HG03354 (cell line): ENCODE measurements at regions not wholly inside any gene's neighbourhood (a gene's known extent, or its start where the extent isn't known, plus 50 kb on each side); places are given as distances from the start of the nearest gene placed in this dataset.

Experiments
- ATAC-seq: cut with Tn5 transposase; IDR thresholded peaks from one replicate; pipeline ENCODE4 v1.9.1; 2021; ENCODE audit warnings: mild to moderate bottlenecking; ENCODE audit not compliant: unreplicated experiment, poor library complexity, severe bottlenecking

DNA sequence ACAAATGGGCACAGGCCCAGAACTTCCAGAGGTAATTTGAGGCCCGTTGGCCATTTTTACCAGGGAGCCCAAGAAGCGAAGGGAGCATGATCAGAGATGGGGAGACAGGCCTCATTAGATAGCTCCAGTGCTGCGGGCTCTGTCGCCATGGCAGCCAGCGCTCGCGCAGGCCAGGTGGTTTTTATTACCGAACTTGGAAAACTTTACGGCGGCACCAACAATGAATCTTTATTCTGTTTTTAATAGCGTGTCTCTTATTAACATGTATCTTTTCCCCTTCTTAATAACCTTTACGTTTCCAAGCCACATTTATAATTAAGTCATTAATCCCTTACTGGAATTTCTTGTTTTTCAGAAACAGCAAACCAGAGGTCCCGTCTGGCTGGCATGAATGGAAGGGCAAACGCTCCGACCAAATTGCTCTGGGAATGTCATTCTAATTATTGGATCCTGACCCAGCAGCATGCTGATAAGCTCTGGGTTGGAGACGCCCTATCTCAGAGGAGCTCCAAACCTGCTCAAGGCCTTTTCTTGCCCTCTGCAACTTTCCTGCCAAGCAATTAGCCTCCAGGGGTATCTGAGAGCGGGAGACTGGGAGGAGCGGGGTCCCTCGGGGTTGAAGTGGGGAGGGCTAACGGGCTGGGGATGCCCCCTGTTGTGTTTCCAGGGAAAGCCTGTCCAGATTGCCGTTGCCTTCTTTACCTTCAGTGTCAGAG lies 256.4 kb downstream of the TLE3 start:
- no peak for ATAC-seq

DNA sequence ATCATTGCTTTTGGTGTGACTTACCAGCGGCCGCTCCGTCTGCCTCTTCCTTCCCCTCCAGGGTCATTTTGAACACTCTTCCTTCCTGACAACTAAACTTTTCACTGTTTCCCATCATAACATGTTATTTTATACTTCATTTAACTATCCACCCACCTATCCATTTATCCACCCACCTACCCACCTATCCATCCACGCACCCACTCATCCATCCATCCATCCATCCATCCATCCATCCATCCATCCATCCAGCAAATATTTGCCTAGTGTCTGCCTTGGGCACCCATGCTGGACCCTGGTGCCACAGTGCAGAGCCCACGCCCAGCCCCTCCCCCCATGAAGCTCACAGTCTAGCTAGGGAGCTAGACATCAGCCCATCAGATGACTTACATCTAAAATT lies 254.9 kb downstream of the TLE3 start:
- no peak for ATAC-seq

DNA sequence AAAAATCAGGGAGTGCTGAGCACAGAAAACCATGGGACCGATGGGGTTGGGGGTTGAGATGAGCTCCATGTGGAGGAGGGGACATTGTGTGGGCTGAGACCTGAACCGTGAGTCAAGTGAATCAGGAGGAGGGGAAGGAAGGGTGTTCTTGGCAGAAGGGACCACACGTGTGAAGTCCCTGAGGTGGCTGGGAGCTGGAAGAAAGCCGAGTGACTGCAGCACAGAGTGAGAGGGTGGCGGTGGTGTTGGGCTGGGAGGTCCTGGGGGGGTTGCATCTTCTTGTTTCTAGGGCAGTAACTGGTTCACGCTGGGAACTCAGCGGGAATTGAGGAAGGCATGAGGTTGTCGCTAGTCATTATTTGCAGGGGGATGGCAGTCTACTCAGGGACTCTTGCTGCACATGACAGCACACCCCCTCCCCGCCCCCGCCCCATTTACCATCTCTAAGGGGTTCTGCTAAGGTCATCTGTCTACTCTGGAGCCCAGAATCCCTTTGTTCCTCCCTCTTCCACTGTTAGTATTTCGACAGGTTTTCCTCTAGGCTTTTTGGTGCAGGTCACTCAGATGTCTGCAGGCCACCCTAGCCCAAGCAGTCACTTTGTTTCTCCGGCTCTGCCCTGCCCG lies 254.3 kb downstream of the TLE3 start:
- ATAC-seq = no peak

DNA sequence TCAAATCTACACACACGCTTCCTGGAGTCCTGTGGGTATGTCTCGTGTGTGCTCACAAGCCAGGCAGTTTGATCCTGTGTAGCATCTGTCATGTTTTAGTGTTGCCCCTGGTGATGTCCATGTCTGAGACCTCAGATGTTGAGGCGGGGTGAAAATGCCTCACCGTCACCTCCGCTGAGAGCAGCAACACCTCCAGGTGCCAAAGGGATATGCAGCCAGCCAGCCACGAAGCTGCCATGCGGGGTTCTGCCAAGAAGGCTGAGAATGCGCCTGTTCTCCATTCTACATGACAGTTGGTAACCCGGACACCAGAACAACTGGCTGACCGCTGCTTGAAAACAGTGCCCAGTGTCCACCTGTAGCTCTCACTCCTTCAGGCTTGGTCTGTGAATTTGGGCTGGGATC lies 253.8 kb downstream of the TLE3 start:
- ATAC-seq = no peak

- no peak for ATAC-seq
Measured at GRCh38 chr15:69845159-69845558, 252.6 kb downstream of the TLE3 start.

- no peak for ATAC-seq
Measured at GRCh38 chr15:69847625-69848024, 250.1 kb downstream of the TLE3 start.

- no peak for ATAC-seq
Measured at GRCh38 chr15:69848096-69848495, 249.6 kb downstream of the TLE3 start.

DNA sequence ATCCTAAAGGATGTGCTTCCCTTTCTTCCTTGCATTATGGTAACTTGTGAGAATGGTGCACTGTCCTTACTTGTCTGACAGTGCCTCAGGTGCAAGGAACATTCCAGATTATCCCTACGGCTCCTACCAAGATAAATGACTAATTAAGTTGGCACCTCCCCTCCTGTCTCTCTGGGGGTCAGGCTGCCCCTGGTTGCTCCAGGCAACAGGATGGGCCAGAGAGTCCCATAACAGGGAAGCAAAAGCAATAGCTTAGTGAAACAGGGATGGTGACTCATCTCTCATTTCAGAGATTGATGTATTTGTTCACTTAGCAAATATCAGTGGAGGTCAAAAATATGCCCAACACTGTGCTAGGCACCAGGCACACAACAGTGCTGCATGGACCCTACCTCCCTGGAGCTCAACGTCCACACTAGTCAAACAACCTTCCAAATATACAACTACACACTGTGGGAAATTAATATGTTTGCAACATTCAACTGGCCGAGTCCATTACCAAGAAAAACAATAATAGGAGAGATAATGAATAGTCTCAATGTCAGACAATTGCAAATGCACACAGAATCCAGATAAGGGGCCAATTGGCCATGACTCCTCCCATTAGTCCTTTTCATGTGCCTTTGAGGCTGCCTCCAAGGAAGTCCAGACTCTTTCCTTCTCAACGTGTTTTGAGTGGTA lies 249.0 kb downstream of the TLE3 start:
- no peak for ATAC-seq

DNA sequence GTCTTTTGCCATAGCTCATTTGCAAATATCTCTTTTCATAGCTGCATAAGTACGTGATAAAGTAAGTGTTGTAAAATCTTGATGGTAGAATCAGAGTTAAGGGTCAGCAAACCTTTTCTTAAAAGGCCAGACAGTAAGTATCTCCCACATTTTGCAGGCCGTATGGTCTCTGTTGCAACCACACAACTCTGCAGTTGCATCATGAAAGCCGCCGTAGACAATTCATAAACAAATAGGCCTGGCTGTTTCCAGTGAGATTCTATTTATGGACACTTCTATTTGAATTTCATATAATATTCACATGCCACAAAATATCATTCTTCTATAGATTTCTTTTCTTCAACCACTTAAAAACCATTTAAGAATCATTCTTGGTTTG lies 248.5 kb downstream of the TLE3 start:
- ATAC-seq = no peak

DNA sequence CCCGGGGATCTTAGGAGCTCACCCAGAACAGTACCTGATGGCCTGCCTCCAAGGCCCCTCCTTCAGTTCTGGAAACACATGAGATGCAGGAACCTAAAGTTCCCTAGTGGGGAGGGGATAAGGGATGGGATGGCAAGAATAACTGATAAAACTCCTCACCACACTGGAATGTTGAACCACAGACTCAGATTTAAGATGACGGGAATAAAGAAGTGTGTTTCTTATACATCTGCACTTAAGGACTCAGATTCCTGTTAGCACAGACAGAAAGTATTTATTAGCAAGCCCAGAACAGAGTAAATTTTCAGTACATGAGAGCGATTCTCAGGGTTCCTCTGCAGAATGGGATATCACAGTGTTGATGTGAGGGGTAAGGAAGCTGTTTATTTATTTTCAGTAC lies 245.2 kb downstream of the TLE3 start:
- ATAC-seq = no peak

GRCh38 chr15:69852916-69853315 lies 244.8 kb downstream of the TLE3 start:
- ATAC-seq = no peak

DNA sequence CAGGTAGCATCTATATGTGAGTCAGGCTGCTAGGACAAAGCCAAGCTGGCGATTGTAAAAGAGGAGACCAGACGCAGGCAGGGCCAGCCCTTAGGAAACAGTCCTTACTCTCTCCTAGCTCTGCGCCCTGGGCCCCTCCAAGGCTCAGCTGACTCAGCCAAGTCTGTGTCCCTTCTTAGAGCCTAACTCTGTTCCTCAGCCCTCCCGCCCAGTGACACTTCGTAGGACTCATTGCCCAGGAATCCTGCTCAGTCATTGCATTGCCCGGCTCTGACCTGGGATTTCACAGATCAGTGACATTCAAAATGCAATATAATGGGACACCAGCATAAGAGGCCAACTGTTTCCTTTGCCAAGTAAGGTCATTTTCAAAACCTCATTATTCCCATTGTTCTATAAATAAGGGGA lies 244.2 kb downstream of the TLE3 start:
- no peak for ATAC-seq

DNA sequence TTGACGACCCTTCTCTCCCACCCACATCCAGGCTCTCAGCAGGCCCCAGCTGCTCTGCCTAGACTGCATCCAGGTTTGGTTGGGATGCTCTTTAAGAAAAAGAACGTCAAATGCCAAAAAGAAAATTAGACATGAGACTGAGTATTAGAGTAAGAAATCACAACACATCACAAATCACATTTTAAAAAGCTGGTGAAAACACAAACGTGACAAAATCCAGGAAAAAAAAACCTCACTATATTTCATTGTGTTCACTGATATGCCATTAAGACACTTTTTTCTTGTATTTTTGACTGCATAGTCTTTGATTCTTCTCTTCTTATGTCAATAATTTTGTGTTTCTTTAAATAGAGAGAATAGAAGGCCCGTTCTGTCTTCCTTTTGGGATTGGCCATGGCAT lies 243.7 kb downstream of the TLE3 start:
- ATAC-seq = no peak

DNA sequence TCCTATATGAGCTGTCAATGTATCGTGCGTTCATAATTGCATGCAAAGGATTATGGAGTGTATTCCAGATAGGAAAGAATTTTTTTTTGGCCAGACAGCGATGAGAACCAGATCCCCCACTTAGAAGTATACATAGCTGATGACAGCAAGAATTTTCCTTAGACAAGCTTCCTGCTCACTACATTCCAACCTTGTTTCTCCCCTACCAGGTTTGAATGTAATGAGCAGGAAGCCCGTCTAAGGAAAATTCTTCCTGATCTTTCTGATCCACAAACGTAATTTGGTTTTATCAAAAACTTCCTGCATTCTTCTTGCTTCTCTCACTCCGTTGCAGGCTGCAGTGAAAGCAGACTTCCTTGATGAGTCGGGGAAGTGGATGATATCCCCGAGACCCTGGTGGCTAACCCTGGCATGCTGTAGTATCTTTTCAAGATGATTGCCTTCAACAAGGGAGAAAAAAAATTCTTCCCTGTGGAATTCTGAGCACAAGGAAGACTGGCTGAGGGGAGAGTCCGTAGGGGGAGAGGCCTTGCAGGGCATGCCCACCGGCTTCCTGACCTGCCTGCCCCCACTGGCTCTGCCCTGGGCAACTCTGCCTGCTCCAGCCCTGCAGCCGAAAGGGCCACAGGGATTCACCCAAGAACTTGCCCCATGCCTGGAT lies 243.1 kb downstream of the TLE3 start:
- no peak for ATAC-seq

GRCh38 chr15:69855258-69856000 lies 242.3 kb downstream of the TLE3 start:
- no peak for ATAC-seq

- ATAC-seq = no peak
Measured at GRCh38 chr15:69857250-69857649, 240.5 kb downstream of the TLE3 start.

- no peak for ATAC-seq
Measured at GRCh38 chr15:69857686-69858391, 239.9 kb downstream of the TLE3 start.

DNA sequence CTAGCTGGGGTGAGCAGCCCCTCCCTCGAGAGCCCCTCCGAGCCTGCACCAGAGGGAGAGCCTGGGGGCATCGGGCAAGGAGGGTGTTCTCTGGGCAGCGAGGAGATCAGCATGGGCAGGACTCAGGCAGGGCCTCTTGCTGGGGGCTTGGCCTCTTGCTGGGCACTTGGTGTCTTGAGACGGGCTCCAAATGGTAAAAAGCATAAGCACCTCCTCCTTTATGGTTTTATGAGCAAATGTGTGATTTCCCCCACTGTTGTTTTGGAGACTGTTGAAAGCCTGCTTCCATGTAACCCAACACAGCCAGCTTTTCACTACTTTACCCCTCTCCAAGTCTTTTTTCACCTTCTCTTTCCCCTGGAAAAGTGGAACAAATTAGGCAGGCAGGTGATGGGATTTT lies 239.3 kb downstream of the TLE3 start:
- ATAC-seq = no peak

- no peak for ATAC-seq
Measured at GRCh38 chr15:69859866-69860265, 237.9 kb downstream of the TLE3 start.
